ENCODE measurements at regions not wholly inside any gene's neighbourhood (a gene's known extent, or its start where the extent isn't known, plus 50 kb on each side); places are given as distances from the start of the nearest gene placed in this dataset.

DNA sequence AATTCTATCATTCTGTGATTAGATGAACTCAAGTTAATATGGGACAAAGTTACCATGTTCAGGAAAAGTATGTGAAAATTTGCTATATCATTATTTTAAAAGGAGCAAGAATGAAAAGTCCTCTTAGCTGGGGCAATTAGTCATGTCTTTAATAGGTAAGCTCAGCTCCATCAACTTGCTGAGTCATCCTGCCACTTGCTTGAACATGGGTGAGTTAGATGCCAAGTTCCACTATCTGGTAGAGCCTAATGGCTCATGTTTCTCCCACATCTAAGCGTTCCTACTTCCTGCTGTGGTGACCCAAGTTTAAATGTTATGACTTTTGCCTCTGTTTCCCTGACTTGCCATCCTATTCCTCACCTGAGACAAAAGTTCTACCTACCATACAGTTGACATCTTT, 276.8 kb downstream of the ZNF674 start:
- peak; percentile 56 for DNase-seq (ENCODE audit: low read depth)
- TF ChIP-seq, protein P1, sequence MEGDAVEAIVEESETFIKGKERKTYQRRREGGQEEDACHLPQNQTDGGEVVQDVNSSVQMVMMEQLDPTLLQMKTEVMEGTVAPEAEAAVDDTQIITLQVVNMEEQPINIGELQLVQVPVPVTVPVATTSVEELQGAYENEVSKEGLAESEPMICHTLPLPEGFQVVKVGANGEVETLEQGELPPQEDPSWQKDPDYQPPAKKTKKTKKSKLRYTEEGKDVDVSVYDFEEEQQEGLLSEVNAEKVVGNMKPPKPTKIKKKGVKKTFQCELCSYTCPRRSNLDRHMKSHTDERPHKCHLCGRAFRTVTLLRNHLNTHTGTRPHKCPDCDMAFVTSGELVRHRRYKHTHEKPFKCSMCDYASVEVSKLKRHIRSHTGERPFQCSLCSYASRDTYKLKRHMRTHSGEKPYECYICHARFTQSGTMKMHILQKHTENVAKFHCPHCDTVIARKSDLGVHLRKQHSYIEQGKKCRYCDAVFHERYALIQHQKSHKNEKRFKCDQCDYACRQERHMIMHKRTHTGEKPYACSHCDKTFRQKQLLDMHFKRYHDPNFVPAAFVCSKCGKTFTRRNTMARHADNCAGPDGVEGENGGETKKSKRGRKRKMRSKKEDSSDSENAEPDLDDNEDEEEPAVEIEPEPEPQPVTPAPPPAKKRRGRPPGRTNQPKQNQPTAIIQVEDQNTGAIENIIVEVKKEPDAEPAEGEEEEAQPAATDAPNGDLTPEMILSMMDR (conservative IDR thresholded peaks at IDR 0.05; ENCODE audit: control insufficient read depth, insufficient read depth, low read depth, low read length) = no peak
- H3K4me3 ChIP-seq (ENCODE audit: control insufficient read depth, low read depth, low read length) = no peak overlapping the region

- TF ChIP-seq, protein P1 (conservative IDR thresholded peaks at IDR 0.05; ENCODE audit: control insufficient read depth, insufficient read depth, low read depth, low read length) = no peak
- no peak overlapping the region for H3K4me3 ChIP-seq (ENCODE audit: control insufficient read depth, low read depth, low read length)
- DNase-seq (ENCODE audit: low read depth) = no peak
Observed at GRCh38 chrX:46263494-46263893, 281.7 kb downstream of the ZNF674 start.

GRCh38 chrX:46262304-46262703, 282.9 kb downstream of the ZNF674 start:
- TF ChIP-seq, protein P1 (conservative IDR thresholded peaks at IDR 0.05; ENCODE audit: control insufficient read depth, insufficient read depth, low read depth, low read length) = no peak
- DNase-seq (ENCODE audit: low read depth) = no peak
- H3K4me3 ChIP-seq (ENCODE audit: control insufficient read depth, low read depth, low read length) = no peak overlapping the region

- DNase-seq (ENCODE audit: low read depth) = no peak
- no peak overlapping the region for H3K4me3 ChIP-seq (ENCODE audit: control insufficient read depth, low read depth, low read length)
- TF ChIP-seq, protein P1 (conservative IDR thresholded peaks at IDR 0.05; ENCODE audit: control insufficient read depth, insufficient read depth, low read depth, low read length) = no peak
Observed at GRCh38 chrX:46260499-46260898, 284.7 kb downstream of the ZNF674 start.

DNA sequence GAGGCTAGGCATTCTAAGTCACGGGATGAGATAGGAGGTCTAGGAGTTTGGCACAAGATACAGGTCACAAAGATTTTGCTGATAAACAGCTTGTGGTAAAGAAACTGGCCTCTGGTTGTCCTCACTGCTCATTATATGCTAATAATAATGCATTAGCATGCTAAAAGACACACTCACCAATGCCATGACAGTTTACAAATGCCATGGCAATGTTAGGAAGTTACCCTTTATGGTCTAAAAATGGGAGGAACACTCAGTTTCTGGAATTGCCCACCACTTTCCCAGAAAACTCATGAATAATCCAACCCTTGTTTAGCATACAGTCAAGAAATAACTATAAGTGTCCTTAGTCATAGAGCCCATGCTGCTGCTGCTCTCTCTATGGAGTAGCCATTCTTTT, 286.9 kb downstream of the ZNF674 start:
- no peak overlapping the region for H3K4me3 ChIP-seq (ENCODE audit: control insufficient read depth, low read depth, low read length)
- DNase-seq (ENCODE audit: low read depth) = no peak
- TF ChIP-seq, protein P1 (conservative IDR thresholded peaks at IDR 0.05; ENCODE audit: control insufficient read depth, insufficient read depth, low read depth, low read length) = no peak

GRCh38 chrX:46257451-46257879, 287.8 kb downstream of the ZNF674 start:
- H3K4me3 ChIP-seq (ENCODE audit: control insufficient read depth, low read depth, low read length) = no peak overlapping the region
- no peak for DNase-seq (ENCODE audit: low read depth)
- TF ChIP-seq, protein P1 (conservative IDR thresholded peaks at IDR 0.05; ENCODE audit: control insufficient read depth, insufficient read depth, low read depth, low read length) = no peak

DNA sequence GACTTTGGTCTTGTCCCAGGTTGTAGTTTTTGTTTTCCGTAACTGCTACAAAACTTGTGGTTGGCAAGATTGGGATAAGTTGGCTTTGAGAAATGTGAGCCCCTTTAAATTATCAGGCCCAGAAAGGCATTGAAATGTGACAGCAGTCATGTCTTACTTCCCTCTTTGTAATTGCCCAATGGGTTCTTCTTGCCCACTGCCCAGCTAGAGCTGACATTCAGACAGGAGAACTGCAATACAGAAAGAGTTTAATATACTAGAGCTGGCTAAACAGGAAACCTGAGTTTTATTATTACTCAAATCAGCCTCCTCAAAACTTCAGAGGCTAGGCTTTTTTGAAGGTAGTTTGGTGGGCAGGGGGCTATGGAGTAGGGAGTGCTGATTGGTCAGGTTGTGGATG, 288.3 kb downstream of the ZNF674 start:
- TF ChIP-seq, protein P1 (conservative IDR thresholded peaks at IDR 0.05; ENCODE audit: control insufficient read depth, insufficient read depth, low read depth, low read length) = no peak
- no peak for DNase-seq (ENCODE audit: low read depth)
- H3K4me3 ChIP-seq (ENCODE audit: control insufficient read depth, low read depth, low read length) = no peak overlapping the region
